Adrenal gland (tissue), 9 donors: ENCODE measurements at regions not wholly inside any gene's neighbourhood (a gene's known extent, or its start where the extent isn't known, plus 50 kb on each side); places are given as distances from the start of the nearest gene placed in this dataset.

ENCODE experiments used
- DNase-seq, 7 donors: peaks; one replicate each; pipeline ENCODE4 v3.0.0-alpha.2; 2019 to 2020
- H3K27ac ChIP-seq, 5 donors: fragments of 200-600 bp; sonication (generic) in 4 of 5; 1 replicate in 3 of 5; 2 replicates in 2 of 5; pipeline versions ENCODE4 v1.5.1 to v1.8.0; 2016 to 2020; ENCODE audit warnings: mild to moderate bottlenecking in 1 of 5
- H3K27me3 ChIP-seq: fragments of 200-600 bp; 2 replicates; pipeline ENCODE4 v1.8.0; 2021
- H3K36me3 ChIP-seq, 2 donors: fragments of 200-600 bp; replicated peaks in 1 of 2; 1 replicate in 1 of 2; 2 replicates in 1 of 2; pipeline versions ENCODE4 v1.5.1 to v1.8.0; 2018 to 2022
- H3K4me1 ChIP-seq, 2 donors: fragments of 200-600 bp; replicated peaks in 1 of 2; 1 replicate in 1 of 2; 2 replicates in 1 of 2; pipeline versions ENCODE4 v1.5.1 to v1.8.0; 2018 to 2021
- H3K4me3 ChIP-seq, 4 donors: fragments of 200-600 bp; sonication (generic) in 3 of 4; one replicate each; pipeline ENCODE4 v1.5.1; 2016 to 2018
- H3K9me3 ChIP-seq, 3 donors: fragments of 200-600 bp; sonication (generic) in 1 of 3; replicated peaks in 1 of 3; 1 replicate in 2 of 3; 2 replicates in 1 of 3; pipeline versions ENCODE4 v1.5.1 to v1.8.0; 2016 to 2021
- POLR2A ChIP-seq, 2 donors: fragments of 450-650 bp; IDR thresholded peaks; one replicate each; pipeline ENCODE4 v1.6.1; 2017; ENCODE audit warnings: antibody characterized with exemption in 2 of 2, mild to moderate bottlenecking in 2 of 2, moderate library complexity in 1 of 2
- WGBS, 4 donors: extraction: QIAGEN DNeasy Blood & Tissue Kit in 2 of 4; methylation state at CpG; one replicate each; pipeline versions ENCODE4 v1.1.5 to v1.1.7; 2013 to 2017; 5-methylcytosine and 5-hydroxymethylcytosine counted together
- intact Hi-C, 2 donors: fragments of 100-400 bp; cut with DNase I; formaldehyde crosslinking; loops; one replicate each; pipeline versions ENCODE4 v1.14.1 to v1.15.0; 2022 to 2023
- TF ChIP-seq, protein P1 (sequence below), 6 experiments: fragments of 450-650 bp in 4 of 6; fragments of 200-600 bp in 2 of 6; sonication (generic) in 1 of 6; IDR thresholded peaks; 1 replicate in 5 of 6; 2 replicates in 1 of 6; pipeline versions ENCODE4 v1.5.1 to v1.8.0; 2016 to 2021; ENCODE audit warnings: antibody characterized with exemption in 6 of 6, mild to moderate bottlenecking in 2 of 6, moderate library complexity in 1 of 6
- donor health status: healthy with polysubstance abuse.
- donor health status: Bipolar disorder and iron deficiency.
- donor health status: DM: yes; HTN: yes; CAD: no.
- donor health status: DM: no; HTN: no; CAD: no.
- donor health status: DM: no; HTN: no; CAD: no.

DNA sequence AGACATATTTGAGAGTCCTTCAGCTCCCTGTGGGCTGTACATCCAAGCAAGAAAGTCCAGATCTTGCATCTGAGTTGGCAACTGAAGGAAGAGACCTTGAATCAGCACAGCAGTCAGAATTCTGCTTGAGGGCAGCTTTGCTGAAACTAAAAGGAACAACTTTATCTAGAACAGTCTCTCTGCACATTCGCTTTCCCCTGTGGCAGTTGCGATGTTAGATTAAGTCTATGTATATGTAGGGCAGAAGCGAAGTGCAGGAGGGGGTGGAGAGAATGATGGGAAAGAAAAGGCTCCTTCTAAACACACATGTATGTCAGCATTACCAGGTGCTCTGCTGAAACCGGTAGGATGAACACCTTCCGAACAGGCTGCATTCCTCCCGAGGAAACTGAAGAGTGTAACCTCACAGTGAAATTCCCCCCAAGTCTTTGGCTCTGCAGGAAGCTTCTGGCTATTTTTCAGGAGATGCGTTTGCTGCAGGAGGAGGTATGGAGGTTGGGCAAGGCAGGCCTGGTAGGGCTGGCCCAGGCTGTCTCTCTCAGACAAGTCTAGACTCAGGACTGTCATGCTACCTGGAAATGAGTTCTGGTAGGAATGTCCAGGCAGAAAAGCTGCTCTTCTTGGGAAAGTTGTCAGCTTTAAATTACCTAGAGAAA is 70.0 kb upstream of the ATL2 start:
- no peak overlapping the region for H3K4me3 ChIP-seq
- H3K9me3 ChIP-seq: no peaks in the 10 kb centered on the region
- H3K4me1 ChIP-seq: no peaks in the 10 kb centered on the region
- 76 to 85% (median 78%) methylated on average over 6 to 7 of the region's 7 CpGs for WGBS, 4 donors
- no peak overlapping the region for H3K27ac ChIP-seq
- H3K36me3 ChIP-seq: no peaks in the 10 kb centered on the region
- no peaks in the 10 kb centered on the region for H3K27me3 ChIP-seq
- no peak for DNase-seq
- TF ChIP-seq, protein P1, sequence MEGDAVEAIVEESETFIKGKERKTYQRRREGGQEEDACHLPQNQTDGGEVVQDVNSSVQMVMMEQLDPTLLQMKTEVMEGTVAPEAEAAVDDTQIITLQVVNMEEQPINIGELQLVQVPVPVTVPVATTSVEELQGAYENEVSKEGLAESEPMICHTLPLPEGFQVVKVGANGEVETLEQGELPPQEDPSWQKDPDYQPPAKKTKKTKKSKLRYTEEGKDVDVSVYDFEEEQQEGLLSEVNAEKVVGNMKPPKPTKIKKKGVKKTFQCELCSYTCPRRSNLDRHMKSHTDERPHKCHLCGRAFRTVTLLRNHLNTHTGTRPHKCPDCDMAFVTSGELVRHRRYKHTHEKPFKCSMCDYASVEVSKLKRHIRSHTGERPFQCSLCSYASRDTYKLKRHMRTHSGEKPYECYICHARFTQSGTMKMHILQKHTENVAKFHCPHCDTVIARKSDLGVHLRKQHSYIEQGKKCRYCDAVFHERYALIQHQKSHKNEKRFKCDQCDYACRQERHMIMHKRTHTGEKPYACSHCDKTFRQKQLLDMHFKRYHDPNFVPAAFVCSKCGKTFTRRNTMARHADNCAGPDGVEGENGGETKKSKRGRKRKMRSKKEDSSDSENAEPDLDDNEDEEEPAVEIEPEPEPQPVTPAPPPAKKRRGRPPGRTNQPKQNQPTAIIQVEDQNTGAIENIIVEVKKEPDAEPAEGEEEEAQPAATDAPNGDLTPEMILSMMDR (IDR thresholded peaks at IDR 0.05): no peak
- TF ChIP-seq POLR2A (IDR thresholded peaks at IDR 0.05): no peak
- intact Hi-C loops: no loop called here

DNA sequence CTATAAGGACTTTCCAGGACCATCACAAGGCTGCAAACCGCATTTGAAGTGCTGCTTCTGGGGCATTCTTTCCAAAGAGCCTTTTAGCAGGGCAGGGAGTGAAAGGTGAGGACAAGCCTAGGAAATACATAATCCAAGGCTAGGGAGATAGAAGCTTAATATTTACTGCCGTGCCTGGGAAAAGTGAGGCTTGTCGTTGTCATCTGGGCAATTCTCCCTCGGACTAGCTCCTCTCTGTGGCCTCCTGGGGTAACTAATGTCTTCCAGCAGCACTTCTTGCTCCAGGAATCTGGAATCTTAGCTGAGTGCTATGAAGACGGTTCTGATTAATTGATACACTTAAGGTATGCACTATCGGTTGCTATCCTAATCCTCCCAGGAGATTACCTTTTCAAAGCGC is 69.3 kb upstream of the ATL2 start:
- WGBS, 4 donors: 31 to 47% (median 43%) methylated on average over 7 of the region's 7 CpGs
- intact Hi-C loops: no loop called here

DNA sequence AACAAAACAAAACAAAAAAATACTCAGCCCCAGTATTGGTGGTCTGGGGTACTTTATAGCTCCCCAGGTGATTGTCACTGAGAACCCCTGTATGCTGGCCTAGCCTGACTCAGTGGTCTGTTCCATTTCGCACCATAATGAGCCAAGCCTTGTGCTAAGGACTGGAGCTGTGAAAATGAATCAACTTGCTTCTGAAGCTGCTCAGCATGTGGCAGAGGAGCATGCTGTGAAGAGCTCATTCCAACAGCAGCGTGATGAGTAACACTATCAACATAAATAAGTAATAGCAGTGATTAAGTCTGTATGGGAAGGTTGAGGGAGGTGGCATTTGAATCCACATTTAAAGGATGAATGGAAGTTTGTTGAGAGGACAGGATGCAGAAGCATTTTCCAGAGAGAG is 67.2 kb upstream of the ATL2 start:
- 72 to 92% (median 84%) methylated on average over 2 of the region's 2 CpGs for WGBS, 4 donors
- H3K4me3 ChIP-seq: no peak overlapping the region
- no peaks in the 10 kb centered on the region for H3K27me3 ChIP-seq
- no peaks in the 10 kb centered on the region for H3K36me3 ChIP-seq
- no peaks in the 10 kb centered on the region for H3K9me3 ChIP-seq
- DNase-seq: no peak
- intact Hi-C loops: no loop called here
- no peak overlapping the region for H3K27ac ChIP-seq
- H3K4me1 ChIP-seq: peaks cover 6 to 8% of the 10 kb centered on the region in 2 donors
- TF ChIP-seq POLR2A (IDR thresholded peaks at IDR 0.05): no peak
- TF ChIP-seq, protein P1 (IDR thresholded peaks at IDR 0.05): no peak

More for the DNA sequence above, 69.3 kb upstream of the ATL2 start:
- Histone ChIP-seq H3K4me3 (no peak overlapping the region), H3K4me1 (no peaks in the 10 kb centered on the region), H3K36me3 (no peaks in the 10 kb centered on the region), H3K9me3 (no peaks in the 10 kb centered on the region), H3K27ac (no peak overlapping the region), H3K27me3 (no peaks in the 10 kb centered on the region)
- DNase-seq: peak in 6 of 7 donors; percentile 28 to 60 (median 40)
- TF ChIP-seq, protein P1 (IDR thresholded peaks at IDR 0.05): peak in 5 of 6 experiments; percentile 26 to 46 (median 32)
- no peak for TF ChIP-seq POLR2A (IDR thresholded peaks at IDR 0.05)

DNA sequence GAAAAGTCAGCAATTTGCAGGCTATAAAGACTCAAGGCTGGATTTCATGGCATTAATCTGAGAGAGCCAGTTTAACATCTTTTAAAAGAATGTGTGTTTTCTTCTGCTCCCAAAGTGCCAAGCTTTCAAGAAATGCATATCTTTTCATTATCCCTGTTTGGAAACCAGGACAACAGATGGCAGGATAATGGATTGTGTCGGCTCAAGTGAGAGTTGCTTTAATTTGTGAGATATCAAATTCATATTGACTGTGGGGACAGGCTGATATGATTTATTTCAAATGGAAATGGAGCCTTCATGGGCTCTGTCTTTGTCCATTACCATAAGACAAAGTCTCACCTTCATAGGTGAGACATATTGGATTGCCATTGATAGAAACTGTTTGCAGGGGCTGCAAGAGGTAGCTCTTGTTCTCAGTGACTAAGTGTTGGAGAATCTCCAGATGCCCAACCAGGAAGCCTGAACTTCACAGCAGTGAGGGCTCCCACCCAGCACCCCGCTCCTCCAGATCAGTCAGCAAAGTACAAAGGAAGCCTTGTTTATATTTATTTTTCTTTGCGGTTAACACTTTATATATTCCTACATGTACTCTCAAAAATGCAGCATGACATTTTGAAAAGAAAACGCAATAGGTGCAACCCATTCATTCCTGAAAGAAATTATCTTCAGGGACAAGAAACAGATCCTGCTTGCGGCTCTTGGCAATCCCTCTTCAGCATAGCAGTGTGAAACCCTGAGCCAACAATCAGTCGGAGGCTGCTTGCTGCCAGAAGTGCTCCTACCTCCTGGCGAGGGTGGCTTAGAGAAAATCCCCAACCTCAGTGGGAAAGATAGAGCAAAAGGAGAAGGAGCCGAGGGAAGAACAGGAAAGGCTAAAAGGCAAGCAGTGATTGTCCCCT is 65.8 kb upstream of the ATL2 start:
- H3K27ac ChIP-seq: no peak overlapping the region
- no peaks in the 10 kb centered on the region for H3K9me3 ChIP-seq
- TF ChIP-seq, protein P1 (IDR thresholded peaks at IDR 0.05): no peak
- TF ChIP-seq POLR2A (IDR thresholded peaks at IDR 0.05): no peak
- WGBS, 4 donors: 43 to 59% (median 47%) methylated on average over 8 of the region's 8 CpGs
- no peaks in the 10 kb centered on the region for H3K36me3 ChIP-seq
- no peak overlapping the region for H3K4me3 ChIP-seq
- peaks cover 12 to 13% of the 10 kb centered on the region in 2 donors for H3K4me1 ChIP-seq
- H3K27me3 ChIP-seq: no peaks in the 10 kb centered on the region
- intact Hi-C loops: no loop called here
- peak in 1 of 7 donors; percentile 25 for DNase-seq
